CD4-positive, alpha-beta memory T cell (primary cell): ENCODE measurements at regions not wholly inside any gene's neighbourhood (a gene's known extent, or its start where the extent isn't known, plus 50 kb on each side); places are given as distances from the start of the nearest gene placed in this dataset.

Experiments
- CTCF ChIA-PET: fragments of 350-600 bp; sonication (Branson Sonifier 250); formaldehyde crosslinking; loops from one replicate; lab custom pipeline; 2021; ENCODE audit warnings: inconsistent platforms; ENCODE audit not compliant: partially characterized antibody; lab: Charles Lee
- POLR2A ChIA-PET: fragments of 350-600 bp; sonication (Branson Sonifier 250); formaldehyde crosslinking; loops from one replicate; lab custom pipeline; 2021; ENCODE audit not compliant: partially characterized antibody; lab: Charles Lee
- DNase-seq, 5 donors: peaks; one replicate each; pipeline versions ENCODE4 v3.0.0 to v3.0.0-alpha.2; 2020 to 2022; ENCODE audit warnings: mixed read lengths in 1 of 5
- H3K27ac ChIP-seq: one replicate; pipeline ENCODE4 v1.7.0; 2013; ENCODE audit warnings: low read depth, low read length
- H3K27me3 ChIP-seq: 2 replicates; pipeline ENCODE4 v1.7.0; 2013; ENCODE audit warnings: mild to moderate bottlenecking, low read length, moderate library complexity; ENCODE audit not compliant: insufficient read depth
- H3K36me3 ChIP-seq: 2 replicates; pipeline ENCODE4 v1.7.0; 2013; ENCODE audit warnings: mild to moderate bottlenecking, low read length, moderate library complexity; ENCODE audit not compliant: insufficient read depth
- H3K4me1 ChIP-seq: 2 replicates; pipeline ENCODE4 v1.7.0; 2013; ENCODE audit warnings: mild to moderate bottlenecking, low read length, moderate library complexity; ENCODE audit not compliant: insufficient read depth
- H3K4me3 ChIP-seq, 2 donors: one replicate each; pipeline ENCODE4 v1.7.0; 2013; ENCODE audit warnings: low read length in 2 of 2, mild to moderate bottlenecking in 1 of 2
- H3K9me3 ChIP-seq, 2 donors: one replicate each; pipeline ENCODE4 v1.7.0; 2013; ENCODE audit warnings: low read length in 2 of 2, control low read depth in 1 of 2; ENCODE audit not compliant: control insufficient read depth in 1 of 2
- H3K27ac Mint-ChIP-seq, 7 donors: one replicate each; pipeline ENCODE4 v1.8.0; 2020 to 2021; ENCODE audit warnings: mixed read lengths in 7 of 7, mild to moderate bottlenecking in 6 of 7, inconsistent platforms in 3 of 7, moderate library complexity in 3 of 7
- H3K27me3 Mint-ChIP-seq, 2 donors: one replicate each; pipeline ENCODE4 v1.8.0; 2020 to 2021; ENCODE audit warnings: mixed read lengths in 2 of 2
- H3K36me3 Mint-ChIP-seq, 2 donors: one replicate each; pipeline ENCODE4 v1.8.0; 2020 to 2021; ENCODE audit warnings: mixed read lengths in 2 of 2, inconsistent platforms in 1 of 2, mild to moderate bottlenecking in 1 of 2
- H3K4me1 Mint-ChIP-seq, 4 donors: one replicate each; pipeline ENCODE4 v1.8.0; 2020 to 2021; ENCODE audit warnings: mixed read lengths in 4 of 4, mild to moderate bottlenecking in 1 of 4
- H3K4me3 Mint-ChIP-seq, 8 donors: one replicate each; pipeline ENCODE4 v1.8.0; 2020 to 2021; ENCODE audit warnings: mixed read lengths in 8 of 8, mild to moderate bottlenecking in 7 of 8, moderate library complexity in 6 of 8, inconsistent platforms in 3 of 8
- H3K9me3 Mint-ChIP-seq, 8 donors: one replicate each; pipeline ENCODE4 v1.8.0; 2020 to 2021; ENCODE audit warnings: mixed read lengths in 8 of 8, mild to moderate bottlenecking in 5 of 8, inconsistent platforms in 3 of 8, moderate library complexity in 1 of 8
- intact Hi-C: fragments of 100-400 bp; cut with micrococcal nuclease; formaldehyde crosslinking; loops from one replicate; pipeline ENCODE4 v1.15.1; 2023

DNA sequence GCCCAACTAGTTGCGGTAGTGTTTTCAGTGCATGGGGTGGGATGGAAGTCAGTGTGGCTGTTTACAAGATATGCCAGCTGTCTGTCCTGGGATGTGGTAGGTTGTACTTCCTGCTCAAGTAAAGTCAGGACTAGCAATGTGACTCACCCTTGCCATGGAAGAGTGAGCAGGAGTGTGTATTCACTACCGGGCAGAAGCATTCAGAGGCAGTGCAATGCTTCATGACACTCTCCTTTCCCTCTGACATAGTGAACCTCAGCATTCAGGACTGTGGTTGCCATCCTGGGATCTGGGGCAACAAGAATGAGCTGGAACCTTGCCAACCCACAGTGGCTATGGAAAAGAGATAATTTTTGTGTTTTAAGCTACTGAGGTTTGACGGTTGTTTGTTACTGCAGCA lies 68.9 kb downstream of the BOD1 start:
- no peak overlapping the region for H3K4me3 ChIP-seq
- intact Hi-C loops = no loop called here
- no peaks in the 10 kb centered on the region for H3K27me3 ChIP-seq
- H3K36me3 Mint-ChIP-seq = no peaks in the 10 kb centered on the region
- ChIA-PET POLR2A (no interaction called here), CTCF (interaction anchor here (0.7 kb wide), 1 partner anchor 26 kb away, joined by 3 read pairs; no protein-coding TSS in a partner anchor)
- H3K4me1 Mint-ChIP-seq = no peaks in the 10 kb centered on the region
- H3K4me3 Mint-ChIP-seq = no peak overlapping the region
- H3K27ac Mint-ChIP-seq = no peak overlapping the region
- H3K36me3 ChIP-seq = no peaks in the 10 kb centered on the region
- H3K4me1 ChIP-seq = no peaks in the 10 kb centered on the region
- no peaks in the 10 kb centered on the region for H3K9me3 Mint-ChIP-seq
- no peak for DNase-seq
- no peaks in the 10 kb centered on the region for H3K9me3 ChIP-seq
- no peak overlapping the region for H3K27ac ChIP-seq
- peaks cover 2 to 7% of the 10 kb centered on the region in 2 donors for H3K27me3 Mint-ChIP-seq

DNA sequence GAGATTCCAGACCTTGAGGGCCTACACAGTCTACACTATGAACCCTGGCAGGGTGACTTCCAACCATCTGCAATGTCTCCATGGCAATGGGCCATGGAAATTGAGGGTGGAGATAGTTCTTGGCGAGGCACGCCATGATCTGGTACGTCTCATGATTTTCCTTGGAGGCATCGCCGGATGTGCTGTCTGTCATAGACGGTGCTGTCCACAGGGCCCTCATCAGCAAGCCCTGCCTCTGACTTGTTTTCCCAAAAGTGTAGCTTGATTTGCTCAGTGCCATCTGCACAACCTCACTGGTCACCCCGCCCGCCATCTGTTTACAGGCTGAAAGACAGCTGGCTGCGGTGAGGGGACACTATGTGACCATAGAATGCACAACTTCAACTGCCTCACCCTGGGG lies 73.5 kb downstream of the BOD1 start:
- Histone ChIP-seq H3K27me3 (no peaks in the 10 kb centered on the region), H3K36me3 (no peaks in the 10 kb centered on the region), H3K27ac (no peak overlapping the region), H3K4me3 (no peak overlapping the region), H3K4me1 (no peaks in the 10 kb centered on the region), H3K9me3 (no peaks in the 10 kb centered on the region)
- Mint-ChIP-seq H3K36me3 (no peaks in the 10 kb centered on the region), H3K4me3 (no peak overlapping the region), H3K9me3 (no peaks in the 10 kb centered on the region), H3K27me3 (peaks cover 6 to 9% of the 10 kb centered on the region in 2 donors), H3K4me1 (no peaks in the 10 kb centered on the region), H3K27ac (no peak overlapping the region)
- ChIA-PET CTCF (no interaction called here), POLR2A (no interaction called here)
- DNase-seq = no peak
- intact Hi-C loops = no loop called here

DNA sequence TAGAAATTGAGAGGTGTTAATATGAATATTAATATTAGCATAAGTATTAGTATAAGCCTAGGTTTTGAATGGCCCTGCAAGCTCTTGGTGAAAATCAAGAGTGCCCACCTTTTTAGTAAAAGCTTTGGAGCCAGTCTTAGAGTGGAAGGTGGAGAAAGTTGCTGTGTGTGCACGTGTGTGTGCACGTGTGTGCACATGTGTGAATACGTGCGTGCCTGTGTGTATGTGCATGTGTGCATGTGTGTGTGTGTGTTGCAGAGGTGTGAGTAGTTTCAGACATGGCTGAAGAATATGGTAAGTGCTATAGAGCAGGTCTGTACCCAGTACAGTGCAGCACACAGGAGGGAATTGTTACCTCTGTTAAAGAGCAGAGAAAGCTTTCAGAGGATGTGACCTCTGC lies 74.3 kb downstream of the BOD1 start:
- H3K4me3 ChIP-seq = no peak overlapping the region

DNA sequence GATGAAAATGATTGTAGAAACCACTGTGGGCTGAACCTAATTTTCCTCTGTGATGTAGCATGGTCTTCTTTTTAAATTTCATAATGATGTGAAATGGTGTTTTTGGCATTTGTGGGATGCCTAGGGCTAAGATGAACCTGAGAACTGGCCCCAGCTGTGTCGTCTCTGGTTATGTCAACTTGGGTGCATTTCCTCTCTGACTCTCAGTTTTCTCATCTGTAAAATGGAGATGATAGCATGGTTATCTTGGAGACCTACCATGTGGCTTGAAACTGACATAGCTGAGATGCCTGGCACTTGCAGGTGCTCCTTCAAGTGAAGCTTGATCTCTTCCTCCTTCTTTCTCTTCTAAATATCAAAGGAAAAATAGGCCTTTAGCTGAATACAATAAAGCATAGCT lies 77.8 kb downstream of the BOD1 start:
- Mint-ChIP-seq H3K9me3 (no peaks in the 10 kb centered on the region), H3K27ac (no peak overlapping the region), H3K36me3 (no peaks in the 10 kb centered on the region), H3K4me1 (no peaks in the 10 kb centered on the region), H3K27me3 (peaks cover 4 to 9% of the 10 kb centered on the region in 2 donors), H3K4me3 (no peak overlapping the region)
- Histone ChIP-seq H3K27me3 (no peaks in the 10 kb centered on the region), H3K27ac (no peak overlapping the region), H3K4me3 (no peak overlapping the region), H3K4me1 (no peaks in the 10 kb centered on the region), H3K9me3 (no peaks in the 10 kb centered on the region), H3K36me3 (no peaks in the 10 kb centered on the region)
- DNase-seq = no peak
- ChIA-PET POLR2A (no interaction called here), CTCF (no interaction called here)
- intact Hi-C loops = no loop called here

More for the DNA sequence above, 74.3 kb downstream of the BOD1 start:
- H3K27me3 Mint-ChIP-seq = peaks cover 4 to 9% of the 10 kb centered on the region in 2 donors
- no peak for DNase-seq
- H3K4me3 Mint-ChIP-seq = no peak overlapping the region
- Histone ChIP-seq H3K27me3 (no peaks in the 10 kb centered on the region), H3K4me1 (no peaks in the 10 kb centered on the region), H3K9me3 (no peaks in the 10 kb centered on the region), H3K27ac (no peak overlapping the region), H3K36me3 (no peaks in the 10 kb centered on the region)
- ChIA-PET POLR2A (no interaction called here), CTCF (no interaction called here)
- H3K4me1 Mint-ChIP-seq = no peaks in the 10 kb centered on the region
- intact Hi-C loops = no loop called here
- H3K36me3 Mint-ChIP-seq = no peaks in the 10 kb centered on the region
- H3K9me3 Mint-ChIP-seq = no peaks in the 10 kb centered on the region
- H3K27ac Mint-ChIP-seq = no peak overlapping the region

GRCh38 chr5:173538018-173538417 lies 78.4 kb downstream of the BOD1 start:
- Mint-ChIP-seq H3K4me3 (no peak overlapping the region), H3K4me1 (no peaks in the 10 kb centered on the region), H3K27ac (no peak overlapping the region), H3K9me3 (no peaks in the 10 kb centered on the region), H3K36me3 (no peaks in the 10 kb centered on the region), H3K27me3 (peaks cover 4 to 11% of the 10 kb centered on the region in 2 donors)
- intact Hi-C loops = no loop called here
- H3K36me3 ChIP-seq = no peaks in the 10 kb centered on the region
- H3K27me3 ChIP-seq = no peaks in the 10 kb centered on the region
- CTCF ChIA-PET = no interaction called here
- no peak overlapping the region for H3K4me3 ChIP-seq
- DNase-seq = no peak
- H3K4me1 ChIP-seq = no peaks in the 10 kb centered on the region
- no peaks in the 10 kb centered on the region for H3K9me3 ChIP-seq
- no peak overlapping the region for H3K27ac ChIP-seq
- POLR2A ChIA-PET = no interaction called here

GRCh38 chr5:173537228-173537627 lies 79.2 kb downstream of the BOD1 start:
- Histone ChIP-seq H3K9me3 (no peaks in the 10 kb centered on the region), H3K4me3 (no peak overlapping the region), H3K27ac (no peak overlapping the region), H3K27me3 (no peaks in the 10 kb centered on the region), H3K4me1 (no peaks in the 10 kb centered on the region), H3K36me3 (no peaks in the 10 kb centered on the region)
- DNase-seq = no peak
- Mint-ChIP-seq H3K27me3 (peaks cover 2 to 11% of the 10 kb centered on the region in 2 donors), H3K36me3 (no peaks in the 10 kb centered on the region), H3K4me1 (no peaks in the 10 kb centered on the region), H3K9me3 (no peaks in the 10 kb centered on the region), H3K4me3 (no peak overlapping the region), H3K27ac (no peak overlapping the region)
- ChIA-PET POLR2A (no interaction called here), CTCF (no interaction called here)
- intact Hi-C loops = no loop called here

GRCh38 chr5:173535976-173536639 lies 80.3 kb downstream of the BOD1 start:
- H3K9me3 ChIP-seq = no peaks in the 10 kb centered on the region
- no peaks in the 10 kb centered on the region for H3K27me3 ChIP-seq
- no peak overlapping the region for H3K27ac ChIP-seq
- no peaks in the 10 kb centered on the region for H3K4me1 ChIP-seq
- no peaks in the 10 kb centered on the region for H3K36me3 ChIP-seq
- POLR2A ChIA-PET = no interaction called here
- intact Hi-C loops = no loop called here
- DNase-seq = no peak
- H3K27me3 Mint-ChIP-seq = peaks cover 2 to 13% of the 10 kb centered on the region in 2 donors
- no peaks in the 10 kb centered on the region for H3K36me3 Mint-ChIP-seq
- peak overlapping the region in 1 of 7 donors; percentile 9 for H3K27ac Mint-ChIP-seq
- no peak overlapping the region for H3K4me3 ChIP-seq
- H3K9me3 Mint-ChIP-seq = no peaks in the 10 kb centered on the region
- CTCF ChIA-PET = no interaction called here
- H3K4me1 Mint-ChIP-seq = no peaks in the 10 kb centered on the region
- no peak overlapping the region for H3K4me3 Mint-ChIP-seq
